Tibial nerve (tissue), 3 donors: ENCODE measurements at regions not wholly inside any gene's neighbourhood (a gene's known extent, or its start where the extent isn't known, plus 50 kb on each side); places are given as distances from the start of the nearest gene placed in this dataset.

Source experiments
- POLR2A ChIP-seq, 2 donors: fragments of 450-650 bp; IDR thresholded peaks; one replicate each; pipeline ENCODE4 v1.6.1; 2017; ENCODE audit warnings: antibody characterized with exemption in 2 of 2, mild to moderate bottlenecking in 2 of 2, moderate library complexity in 2 of 2
- TF ChIP-seq, protein P1 (sequence below), 5 experiments: fragments of 200-600 bp in 3 of 5; fragments of 450-650 bp in 2 of 5; sonication (generic) in 3 of 5; IDR thresholded peaks; one replicate each; pipeline ENCODE4 v1.5.1; 2016 to 2019; ENCODE audit warnings: antibody characterized with exemption in 5 of 5, mild to moderate bottlenecking in 3 of 5, moderate library complexity in 2 of 5

DNA sequence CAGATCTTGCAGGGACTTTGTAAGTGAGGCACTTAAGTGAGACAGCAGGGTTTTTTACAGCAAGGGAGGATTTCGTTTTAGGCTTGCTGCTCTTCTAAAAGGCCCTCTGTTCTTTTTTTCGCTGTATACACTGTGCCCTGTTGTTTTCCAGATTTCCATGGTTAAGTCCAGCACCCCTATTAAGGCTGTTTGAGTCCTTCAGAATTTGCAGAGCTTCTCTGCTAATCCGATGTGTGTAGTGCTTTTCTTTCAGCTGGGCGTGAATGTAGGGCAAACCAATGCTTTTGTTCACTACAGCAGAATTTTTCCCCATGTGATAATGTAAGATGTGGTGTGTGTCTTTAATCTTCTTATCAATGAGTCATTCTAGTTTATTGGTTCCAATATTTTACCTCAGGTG, 200.5 kb upstream of the RREB1 start:
- TF ChIP-seq, protein P1, sequence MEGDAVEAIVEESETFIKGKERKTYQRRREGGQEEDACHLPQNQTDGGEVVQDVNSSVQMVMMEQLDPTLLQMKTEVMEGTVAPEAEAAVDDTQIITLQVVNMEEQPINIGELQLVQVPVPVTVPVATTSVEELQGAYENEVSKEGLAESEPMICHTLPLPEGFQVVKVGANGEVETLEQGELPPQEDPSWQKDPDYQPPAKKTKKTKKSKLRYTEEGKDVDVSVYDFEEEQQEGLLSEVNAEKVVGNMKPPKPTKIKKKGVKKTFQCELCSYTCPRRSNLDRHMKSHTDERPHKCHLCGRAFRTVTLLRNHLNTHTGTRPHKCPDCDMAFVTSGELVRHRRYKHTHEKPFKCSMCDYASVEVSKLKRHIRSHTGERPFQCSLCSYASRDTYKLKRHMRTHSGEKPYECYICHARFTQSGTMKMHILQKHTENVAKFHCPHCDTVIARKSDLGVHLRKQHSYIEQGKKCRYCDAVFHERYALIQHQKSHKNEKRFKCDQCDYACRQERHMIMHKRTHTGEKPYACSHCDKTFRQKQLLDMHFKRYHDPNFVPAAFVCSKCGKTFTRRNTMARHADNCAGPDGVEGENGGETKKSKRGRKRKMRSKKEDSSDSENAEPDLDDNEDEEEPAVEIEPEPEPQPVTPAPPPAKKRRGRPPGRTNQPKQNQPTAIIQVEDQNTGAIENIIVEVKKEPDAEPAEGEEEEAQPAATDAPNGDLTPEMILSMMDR (IDR thresholded peaks at IDR 0.05): no peak
- TF ChIP-seq POLR2A (IDR thresholded peaks at IDR 0.05): no peak
